GM19239 (cell line): ENCODE measurements at regions not wholly inside any gene's neighbourhood (a gene's known extent, or its start where the extent isn't known, plus 50 kb on each side); places are given as distances from the start of the nearest gene placed in this dataset.

Experiments used
- DNase-seq: peaks from one replicate; pipeline ENCODE4 v3.0.0; 2011; ENCODE audit warnings: low spot score; ENCODE audit not compliant: insufficient read length
- FAIRE-seq: peaks from 2 replicates; lab custom pipeline; 2011; peaks lifted over from hg19 to GRCh38; lab: Jason Lieb, UNC

- DNase-seq: no peak
- no peak for FAIRE-seq
These were observed 176.7 kb upstream of the CDH19 start for GRCh38 chr18:66780609-66781008.

GRCh38 chr18:66778048-66778447 lies 174.2 kb upstream of the CDH19 start:
- DNase-seq (no peak), FAIRE-seq (no peak)

GRCh38 chr18:66769375-66769774 lies 165.5 kb upstream of the CDH19 start:
- FAIRE-seq: no peak

GRCh38 chr18:66764230-66764629 lies 160.3 kb upstream of the CDH19 start:
- DNase-seq (no peak), FAIRE-seq (no peak)

More at GRCh38 chr18:66769375-66769774, 165.5 kb upstream of the CDH19 start:
- DNase-seq: no peak

- FAIRE-seq: no peak
- no peak for DNase-seq
These were observed 157.3 kb upstream of the CDH19 start for GRCh38 chr18:66761166-66761565.

- no peak for FAIRE-seq
- no peak for DNase-seq
These were observed 156.7 kb upstream of the CDH19 start for GRCh38 chr18:66760559-66760958.

- FAIRE-seq: no peak
- DNase-seq: no peak
These were observed 155.3 kb upstream of the CDH19 start for GRCh38 chr18:66759050-66759828.

- DNase-seq (no peak), FAIRE-seq (no peak)
These were observed 154.1 kb upstream of the CDH19 start for GRCh38 chr18:66757946-66758345.

- no peak for FAIRE-seq
- DNase-seq: no peak
These were observed 150.4 kb upstream of the CDH19 start for GRCh38 chr18:66754335-66754734.

- no peak for FAIRE-seq
- DNase-seq: no peak
These were observed 148.8 kb upstream of the CDH19 start for GRCh38 chr18:66752733-66753132.

GRCh38 chr18:66749481-66750035 lies 145.7 kb upstream of the CDH19 start:
- DNase-seq (no peak), FAIRE-seq (no peak)

GRCh38 chr18:66749030-66749429 lies 145.1 kb upstream of the CDH19 start:
- no peak for FAIRE-seq
- no peak for DNase-seq

GRCh38 chr18:66742832-66743231 lies 138.9 kb upstream of the CDH19 start:
- no peak for DNase-seq
- FAIRE-seq: no peak

- no peak for DNase-seq
- FAIRE-seq: no peak
These were observed 132.0 kb upstream of the CDH19 start for GRCh38 chr18:66735933-66736332.

- no peak for FAIRE-seq
- no peak for DNase-seq
These were observed 130.6 kb upstream of the CDH19 start for GRCh38 chr18:66734451-66734850.

- FAIRE-seq (no peak), DNase-seq (no peak)
These were observed 128.0 kb upstream of the CDH19 start for GRCh38 chr18:66731890-66732289.

- no peak for FAIRE-seq
- no peak for DNase-seq
These were observed 125.8 kb upstream of the CDH19 start for GRCh38 chr18:66729442-66730239.

- FAIRE-seq: no peak
- DNase-seq: no peak
These were observed 125.1 kb upstream of the CDH19 start for GRCh38 chr18:66728951-66729350.

- DNase-seq (no peak), FAIRE-seq (no peak)
These were observed 124.1 kb upstream of the CDH19 start for GRCh38 chr18:66727991-66728390.

GRCh38 chr18:66724664-66725356 lies 120.9 kb upstream of the CDH19 start:
- no peak for DNase-seq
- no peak for FAIRE-seq

- DNase-seq: no peak
- no peak for FAIRE-seq
These were observed 118.8 kb upstream of the CDH19 start for GRCh38 chr18:66722671-66723070.
